Stimulated activated CD4-positive, alpha-beta T cell treated with anti-CD3 and anti-CD28 coated beads, Interleukin-12 subunit alpha, Interleukin-12 subunit beta, amount 100 ng/mL, for 4 hours (primary cell): ENCODE measurements at regions not wholly inside any gene's neighbourhood (a gene's known extent, or its start where the extent isn't known, plus 50 kb on each side); places are given as distances from the start of the nearest gene placed in this dataset.
A peak's percentile ranks its signal among the peaks of the same experiment; 100 is the strongest.
"Not testable (repeated sequence)": the region's sequence is repeated elsewhere in the genome, so short reads cannot be mapped to it uniquely, and the experiment has no call there.

Source experiments
- DNase-seq: peaks from one replicate; pipeline ENCODE4 v3.0.0-alpha.2; 2020

DNA sequence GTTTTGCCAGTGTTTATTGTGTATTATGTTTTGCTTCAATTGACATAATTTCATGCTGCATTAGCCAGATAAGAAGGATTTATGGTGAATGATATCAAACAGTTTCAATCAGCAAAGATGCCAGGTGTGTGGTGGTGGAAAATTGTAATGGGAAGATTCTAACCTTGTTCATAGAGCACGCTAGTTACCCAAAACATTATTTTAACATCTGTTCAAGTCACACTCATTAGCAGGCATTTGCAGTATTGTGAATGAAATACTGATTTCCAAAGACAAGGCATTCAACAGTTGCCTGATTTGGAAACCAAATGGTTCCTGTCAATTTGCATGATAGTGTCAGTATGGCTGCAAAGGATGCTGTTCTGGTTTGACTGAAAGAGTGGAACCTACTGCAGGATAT lies 129.7 kb downstream of the EPC1 start:
- no peak for DNase-seq

DNA sequence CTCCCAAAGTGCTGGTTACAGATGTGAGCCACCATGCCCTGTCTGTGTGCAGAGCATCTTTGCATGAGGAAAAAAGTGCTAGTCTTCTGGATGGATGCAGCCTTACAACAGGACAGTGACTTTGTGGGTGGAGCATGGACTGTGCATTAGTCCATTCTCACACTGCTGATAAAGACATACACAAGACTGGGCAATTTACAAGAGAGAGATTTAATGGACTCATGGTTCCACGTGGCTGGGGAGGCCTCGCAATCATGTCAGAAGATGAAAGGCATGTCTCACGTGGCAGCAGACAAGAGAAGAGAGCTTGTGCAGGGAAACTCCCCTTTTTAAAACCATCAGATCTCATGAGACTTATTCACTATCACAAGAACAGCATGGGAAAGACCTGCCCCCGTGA lies 133.1 kb downstream of the EPC1 start:
- not testable (repeated sequence) for DNase-seq

DNA sequence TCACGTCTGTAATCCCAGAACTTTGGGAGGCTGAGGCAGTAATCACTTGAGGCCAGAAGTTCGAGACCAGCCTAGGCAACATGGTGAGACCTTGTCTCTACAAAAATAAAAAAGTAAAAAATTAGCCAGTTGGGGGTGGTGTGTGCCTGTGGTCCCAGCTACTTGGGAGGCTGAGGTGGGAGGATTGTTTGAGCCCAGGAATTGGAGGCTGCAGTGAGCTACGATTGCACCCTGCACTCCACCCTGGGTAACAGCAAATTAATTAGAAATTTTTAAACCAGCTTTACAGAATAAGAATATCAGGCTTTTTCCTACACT lies 136.0 kb downstream of the EPC1 start:
- no peak for DNase-seq

DNA sequence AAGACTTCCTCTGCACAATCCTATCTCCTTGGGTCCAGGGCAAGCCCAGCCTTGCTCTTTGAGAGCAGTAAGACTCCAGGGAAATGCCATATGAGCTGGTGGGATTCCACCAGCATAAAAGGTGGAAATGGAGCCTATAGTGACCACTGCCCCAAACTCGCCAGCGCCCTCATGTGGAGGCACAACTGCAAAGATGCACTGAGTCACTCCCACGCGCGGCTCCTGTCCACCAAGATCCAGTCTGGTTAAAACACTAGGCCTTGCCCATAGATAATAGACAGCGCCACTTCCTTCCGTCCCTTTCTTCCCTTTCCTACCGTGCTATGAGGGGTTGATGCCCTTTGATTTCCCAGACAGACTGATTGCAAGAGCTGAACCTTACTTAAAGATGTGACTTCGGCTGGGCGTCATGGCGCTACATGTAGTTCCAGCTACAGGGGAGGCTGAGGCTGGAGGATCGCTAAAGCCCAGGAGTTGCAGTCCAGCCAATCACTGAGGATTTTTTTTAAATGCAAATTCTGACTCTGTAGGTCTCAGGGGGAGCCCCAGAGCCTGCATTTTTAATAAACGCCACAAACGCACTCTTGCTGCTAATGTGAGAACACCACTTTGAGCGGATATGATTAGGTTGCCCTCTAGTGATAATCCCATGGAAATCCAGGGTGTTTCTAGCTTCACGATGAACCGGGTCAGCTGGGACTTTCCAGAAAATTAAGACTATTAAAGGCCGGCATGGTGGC lies 136.5 kb downstream of the EPC1 start:
- DNase-seq, result no peak

DNA sequence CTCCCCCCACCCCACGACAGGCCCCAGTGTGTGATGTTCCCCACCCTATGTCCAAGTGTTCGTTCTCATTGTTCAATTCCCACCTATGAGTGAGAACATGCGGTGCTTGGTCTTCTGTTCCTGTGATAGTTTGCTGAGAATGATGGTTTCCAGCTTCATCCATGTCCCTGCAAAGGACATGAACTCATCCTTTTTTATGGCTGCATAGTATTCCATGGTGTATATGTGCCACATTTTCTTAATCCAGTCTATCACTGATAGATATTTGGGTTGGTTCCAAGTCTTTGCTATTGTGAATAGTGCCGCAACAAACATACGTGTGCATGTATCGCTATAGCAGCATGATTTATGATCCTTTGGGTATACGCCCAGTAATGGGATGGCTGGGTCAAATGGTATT lies 139.0 kb downstream of the EPC1 start:
- DNase-seq, result not testable (repeated sequence)

DNA sequence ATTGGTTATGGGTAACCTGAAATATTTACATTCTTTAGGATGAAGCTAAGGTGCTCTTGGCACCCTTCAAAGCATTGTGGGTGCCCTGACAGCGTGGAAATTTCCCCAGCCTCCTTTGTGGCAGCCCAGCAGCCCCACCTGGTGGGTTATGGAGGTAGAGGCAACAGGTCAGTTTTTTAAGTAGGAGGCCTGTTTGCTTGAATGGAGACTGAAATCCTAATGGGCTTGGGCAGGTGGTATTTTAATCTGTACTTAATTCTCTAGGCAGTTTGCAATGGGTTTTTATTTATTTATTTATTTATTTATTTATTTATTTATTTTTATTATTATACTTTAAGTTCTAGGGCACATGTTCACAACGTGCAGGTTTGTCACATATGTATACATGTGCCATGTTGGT lies 139.4 kb downstream of the EPC1 start:
- DNase-seq, result peak; percentile 54

DNA sequence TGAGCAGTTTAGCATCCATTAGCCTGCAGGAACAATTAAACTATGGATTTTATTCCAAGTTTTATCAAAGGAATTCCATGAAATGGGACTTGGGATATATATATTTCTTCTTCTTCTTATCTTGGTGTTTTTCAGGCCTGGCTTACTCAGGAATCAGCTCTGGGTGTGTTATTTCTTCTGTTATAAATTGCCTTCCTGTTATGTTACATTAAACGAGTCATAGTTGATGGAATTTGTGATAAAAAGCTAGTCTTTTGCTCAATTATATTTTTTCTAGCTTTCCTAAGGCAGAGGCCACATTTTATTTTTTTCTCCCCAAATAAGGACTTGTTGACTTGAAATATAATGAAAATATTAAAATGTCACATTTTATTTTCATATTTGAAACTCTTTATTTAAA lies 141.3 kb downstream of the EPC1 start:
- no peak for DNase-seq

DNA sequence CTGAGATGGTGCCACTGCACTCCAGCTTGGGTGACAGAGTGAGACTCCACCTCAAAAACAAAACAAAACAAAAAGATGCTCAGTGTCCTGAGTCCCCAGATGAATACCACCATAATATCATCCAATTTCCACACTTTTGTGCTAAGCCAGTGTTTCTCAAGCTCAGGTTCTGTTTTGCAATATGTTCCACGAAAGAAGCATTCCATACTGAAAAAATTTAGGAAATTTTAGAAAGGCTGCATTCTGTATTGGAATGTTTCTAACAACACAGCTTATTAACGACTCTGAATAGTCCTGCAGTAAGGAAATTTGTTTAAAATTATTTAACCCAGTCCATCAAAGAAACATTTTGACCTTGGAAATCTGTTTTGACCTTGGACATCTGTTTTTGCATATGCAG lies 142.4 kb downstream of the EPC1 start:
- no peak for DNase-seq

DNA sequence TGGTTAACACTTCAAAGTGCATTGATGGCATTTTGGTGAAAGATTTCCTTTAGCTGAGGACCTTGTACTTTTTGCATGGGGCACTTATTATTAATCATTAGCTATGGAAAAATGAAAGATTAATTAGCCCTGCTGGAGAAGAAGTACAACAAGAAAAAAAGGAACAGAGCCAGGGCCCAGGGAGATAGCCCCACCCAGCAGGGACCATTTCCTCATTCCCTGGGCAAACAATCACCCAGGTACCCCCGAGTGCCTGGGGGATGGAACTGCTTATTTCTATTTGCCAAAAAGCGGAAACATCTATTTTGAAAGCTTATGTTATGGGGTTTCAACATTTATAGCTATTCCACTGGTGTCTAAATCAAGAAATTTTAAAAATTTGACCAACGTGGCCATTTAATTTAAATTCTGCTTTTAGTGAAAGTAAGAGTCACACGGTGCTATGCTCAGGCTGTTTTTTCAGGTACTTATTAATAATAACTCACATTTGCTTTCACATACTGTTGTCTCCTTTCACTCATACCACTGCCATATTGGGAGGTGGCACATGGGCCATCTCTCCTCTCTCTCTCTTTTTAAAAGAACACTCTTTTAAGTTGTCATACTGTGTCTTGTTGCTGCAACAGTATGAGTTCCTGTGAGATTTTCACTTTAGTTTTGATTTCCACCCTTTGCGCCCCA lies 143.6 kb upstream of the KIF5B start:
- no peak for DNase-seq

DNA sequence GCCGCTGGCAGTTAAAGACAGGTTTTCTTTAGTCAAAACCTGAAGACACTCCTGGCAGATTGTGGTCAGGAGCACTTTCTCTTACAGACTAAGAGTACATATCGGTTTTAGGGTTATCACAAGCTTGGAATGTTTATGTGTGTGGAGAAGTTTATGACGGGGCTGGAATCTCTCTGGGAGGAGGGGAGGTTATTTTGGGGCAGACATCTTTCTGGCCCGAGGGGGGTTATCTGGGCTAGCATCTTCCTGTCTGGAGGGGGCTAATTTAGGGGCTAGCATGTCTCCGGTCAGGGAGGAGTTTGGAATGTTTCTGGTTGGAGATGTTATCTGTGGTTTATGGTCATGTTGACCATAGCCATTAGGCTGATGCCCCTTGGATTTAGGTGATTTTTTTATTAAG lies 141.2 kb upstream of the KIF5B start:
- no peak for DNase-seq

DNA sequence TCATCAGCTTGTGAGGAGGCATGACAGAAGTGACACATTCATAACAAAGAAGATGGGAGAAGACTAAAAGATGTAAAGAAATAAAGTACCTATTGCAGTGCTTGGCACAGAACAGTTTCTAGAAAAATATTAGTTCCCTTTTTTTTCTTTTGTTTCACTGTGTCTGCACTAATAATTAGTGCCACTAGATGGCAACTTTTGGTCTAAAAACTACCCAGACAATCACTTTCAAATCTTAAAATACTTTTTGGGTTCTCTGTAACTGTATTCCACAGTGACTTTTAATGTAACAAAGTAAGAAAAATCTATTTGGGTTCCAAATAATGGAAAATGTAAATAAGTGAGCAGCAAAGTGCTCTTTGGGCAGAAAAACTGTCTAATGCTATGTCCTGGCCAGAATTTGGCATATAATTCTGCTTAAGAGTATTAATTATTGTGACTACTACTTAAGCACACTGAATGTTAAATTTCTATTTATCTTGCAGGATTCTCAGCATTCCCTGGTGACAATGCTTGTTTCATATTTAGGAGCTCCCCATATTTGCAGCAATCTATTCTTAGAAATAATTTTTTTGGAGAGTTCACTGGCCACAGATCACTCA lies 134.8 kb upstream of the KIF5B start:
- no peak for DNase-seq

DNA sequence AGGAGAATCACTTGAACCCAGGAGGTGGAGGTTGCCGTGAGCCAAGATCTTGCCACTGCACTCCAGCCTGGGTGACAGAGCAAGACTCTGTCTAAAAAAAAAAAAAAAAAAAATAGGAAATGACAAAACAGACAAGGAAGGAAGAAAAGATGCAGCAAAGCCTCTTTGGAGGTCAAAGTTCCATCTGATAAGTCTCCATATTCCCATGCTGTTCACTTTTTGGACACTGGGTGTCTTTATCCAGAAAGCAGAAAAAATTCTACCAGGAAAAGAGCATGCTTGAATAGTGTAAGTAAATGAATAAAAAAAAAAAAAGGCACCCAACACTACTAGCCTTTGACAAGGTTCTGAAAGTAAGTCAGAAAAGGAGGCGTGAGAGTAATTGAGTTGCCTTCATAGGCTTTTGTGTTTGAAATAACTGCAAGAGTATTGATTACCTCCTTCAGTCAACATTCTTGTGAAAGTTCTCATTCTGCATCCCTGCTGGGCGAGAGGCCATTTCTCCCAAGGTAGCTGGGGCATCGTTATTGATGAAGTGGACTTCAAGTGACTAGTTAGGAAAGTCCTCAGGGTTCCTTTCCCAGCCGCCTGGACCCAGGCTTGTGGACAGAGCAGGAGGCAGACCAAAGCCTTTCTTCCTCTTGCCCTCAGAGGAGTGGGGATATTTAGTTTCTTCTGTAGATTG lies 133.3 kb upstream of the KIF5B start:
- DNase-seq, result no peak

DNA sequence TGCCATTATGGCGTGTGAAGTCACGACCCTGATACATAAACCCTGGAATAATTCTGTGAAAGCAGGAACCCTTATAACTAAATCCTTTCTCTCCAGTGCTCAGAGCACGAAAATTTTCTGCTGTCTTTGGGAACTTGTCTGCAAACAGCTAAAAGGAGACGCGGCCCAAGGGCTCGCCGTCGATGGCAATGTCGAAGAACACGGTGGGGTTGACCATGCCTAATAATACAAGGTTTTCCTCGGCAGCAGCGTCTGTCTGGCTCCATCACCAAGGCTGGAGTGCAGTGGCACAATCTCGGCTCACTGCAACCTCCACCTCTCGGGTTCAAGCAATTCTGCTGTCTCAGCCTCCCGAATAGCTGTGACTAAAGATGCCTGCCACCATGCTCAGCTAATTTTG lies 132.4 kb upstream of the KIF5B start:
- DNase-seq, result not testable (repeated sequence)

DNA sequence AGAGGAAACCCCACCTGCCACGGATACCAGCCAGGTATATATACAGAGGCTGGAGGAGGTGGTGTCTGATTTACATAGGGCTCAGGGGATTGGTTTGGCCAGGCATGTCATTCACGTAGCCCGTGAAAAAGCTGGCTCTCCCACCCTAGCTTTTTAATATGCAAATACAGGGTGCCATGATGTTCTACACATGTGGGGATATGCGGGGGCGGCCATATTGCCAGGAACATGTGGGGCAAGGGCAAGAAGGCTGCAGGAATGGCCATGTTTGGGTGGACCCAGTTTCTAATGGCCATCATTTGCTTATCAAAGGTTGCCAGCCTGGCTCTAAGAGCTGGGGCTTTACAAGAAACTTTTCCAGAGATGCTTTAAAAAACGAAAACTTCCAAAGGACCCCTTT lies 131.5 kb upstream of the KIF5B start:
- DNase-seq, result no peak

DNA sequence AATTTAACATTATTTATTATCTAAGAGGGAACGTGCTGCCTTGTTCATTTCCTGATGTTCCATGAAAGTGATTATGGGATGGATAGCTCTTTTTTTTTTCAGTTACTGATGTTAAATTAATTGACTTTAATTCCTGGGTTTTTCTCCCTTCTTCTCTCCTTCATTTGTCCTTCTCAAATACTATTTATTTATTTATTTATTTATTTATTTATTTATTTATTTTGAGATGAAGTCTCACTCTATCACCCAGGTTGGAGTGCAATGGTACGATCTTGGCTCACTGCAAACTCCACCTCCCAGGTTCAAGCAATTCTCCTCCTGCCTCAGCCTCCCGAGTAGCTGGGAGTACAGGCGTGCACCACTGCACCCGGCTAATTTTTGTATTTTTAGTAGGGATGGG lies 127.4 kb upstream of the KIF5B start:
- DNase-seq, result not testable (repeated sequence)

DNA sequence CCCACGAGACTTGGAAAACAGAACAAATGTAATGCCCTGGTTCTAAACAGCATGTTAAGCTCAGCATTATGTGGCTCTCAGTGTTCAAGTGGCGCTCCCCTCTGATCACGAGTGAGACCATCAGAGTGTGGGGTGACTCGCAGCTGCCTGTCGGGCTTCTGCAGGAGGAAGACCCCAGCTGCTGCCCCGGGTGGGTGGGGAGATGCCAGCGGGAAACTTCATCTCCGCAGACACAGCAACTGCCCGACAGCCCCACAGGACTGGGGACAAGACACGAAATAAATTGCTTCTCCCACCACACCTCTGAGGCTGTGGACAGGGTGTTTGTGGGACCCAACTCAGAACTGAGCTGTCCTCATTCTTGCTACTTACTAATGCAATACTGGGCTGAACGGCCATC lies 126.3 kb upstream of the KIF5B start:
- no peak for DNase-seq

DNA sequence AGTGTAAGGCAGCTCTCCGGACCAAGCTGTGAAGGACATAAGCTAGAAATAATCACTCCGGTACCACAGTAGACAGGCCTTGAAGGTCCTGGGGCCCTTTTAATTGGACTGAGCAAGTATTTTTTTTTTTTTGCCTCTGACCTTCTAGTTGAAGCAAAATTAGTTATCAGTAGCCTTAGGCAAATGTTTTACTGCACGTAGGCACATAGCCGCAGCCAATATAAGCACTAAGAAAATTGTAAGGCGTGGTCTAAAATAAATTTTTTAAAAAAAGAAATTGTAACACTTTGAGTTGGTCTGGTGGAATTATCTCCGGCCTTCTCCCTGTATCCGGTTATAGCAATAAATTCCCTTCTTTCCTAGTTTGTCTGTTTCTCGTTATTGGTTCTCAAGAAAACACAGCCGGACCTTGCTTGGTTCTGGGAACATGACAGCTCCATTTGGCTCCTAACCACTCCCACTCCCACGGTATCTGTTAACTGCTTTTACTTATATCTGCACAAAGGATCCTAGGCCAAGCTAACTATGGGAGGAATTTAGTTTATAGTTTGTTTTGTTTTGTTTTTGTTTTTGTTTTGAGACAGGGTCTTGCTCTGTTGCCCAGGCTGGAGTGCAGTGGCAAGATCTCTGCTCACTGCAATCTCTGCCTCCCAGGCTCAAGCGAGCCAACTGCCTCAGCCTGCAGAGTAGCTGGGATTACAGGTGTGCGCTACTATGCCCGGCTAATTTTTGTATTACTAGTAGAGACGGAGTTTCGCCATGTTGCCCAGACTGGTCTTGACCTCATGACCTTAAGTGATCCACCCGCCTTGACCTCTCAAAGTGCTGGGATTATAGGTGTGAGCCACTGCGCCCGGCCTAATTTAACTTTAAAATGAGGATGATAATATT lies 124.4 kb upstream of the KIF5B start:
- no peak for DNase-seq

DNA sequence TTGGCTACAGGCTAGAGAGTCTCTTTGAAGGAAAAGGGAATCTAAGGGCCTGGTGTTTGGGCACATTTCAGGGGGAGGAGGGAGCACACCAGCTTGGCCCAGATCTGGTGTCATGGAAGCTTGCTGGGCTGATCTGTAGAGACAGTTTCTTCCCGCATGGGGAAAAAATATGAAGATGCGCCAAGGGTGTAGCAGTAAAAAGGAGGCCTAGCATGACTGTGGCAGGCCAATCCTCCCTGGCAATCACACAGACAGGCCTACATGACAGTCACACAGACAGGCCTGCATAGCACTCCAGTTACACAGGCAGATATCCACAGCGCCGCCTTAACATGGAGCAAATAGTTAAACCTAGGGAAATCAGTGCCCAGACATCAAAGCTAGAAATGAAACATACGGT lies 123.6 kb upstream of the KIF5B start:
- DNase-seq, result no peak

DNA sequence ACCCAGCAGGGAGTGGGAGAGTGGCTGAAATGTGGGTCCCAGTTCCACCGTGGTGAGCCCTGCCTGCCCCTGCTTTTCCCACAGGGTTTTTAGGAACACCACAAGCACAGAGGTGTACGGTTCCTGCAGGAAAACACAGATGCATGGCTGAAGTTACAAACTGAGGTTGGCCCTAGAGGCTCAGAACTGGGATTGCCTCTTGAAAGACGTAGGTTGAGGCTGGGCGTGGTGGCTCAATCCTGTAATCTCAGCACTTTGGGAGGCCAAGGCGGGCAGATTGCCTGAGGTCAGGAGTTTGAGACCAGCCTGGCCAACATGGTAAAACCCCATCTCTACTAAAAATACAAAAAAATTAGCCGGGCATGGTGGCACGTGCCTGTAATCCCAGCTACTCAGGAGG lies 121.4 kb upstream of the KIF5B start:
- not testable (repeated sequence) for DNase-seq

DNA sequence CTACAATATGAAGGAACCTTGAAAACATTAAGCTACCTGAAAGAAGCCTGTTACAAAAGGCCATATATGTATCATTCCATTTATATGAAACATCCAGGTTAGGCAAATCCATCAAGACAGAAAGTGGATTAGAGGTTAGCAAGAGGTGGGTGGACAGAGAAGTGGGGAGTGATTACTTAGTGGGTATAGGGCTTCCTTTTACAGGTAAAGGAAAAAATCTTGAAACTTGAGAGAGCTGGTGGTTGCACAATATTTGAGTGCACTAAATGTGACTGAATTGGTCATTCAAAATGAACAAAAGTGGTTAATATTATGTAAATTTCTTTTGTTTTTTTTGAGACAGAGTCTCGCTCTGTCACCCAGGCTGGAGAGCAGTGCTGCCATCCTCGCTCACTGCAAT lies 119.4 kb upstream of the KIF5B start:
- no peak for DNase-seq

DNA sequence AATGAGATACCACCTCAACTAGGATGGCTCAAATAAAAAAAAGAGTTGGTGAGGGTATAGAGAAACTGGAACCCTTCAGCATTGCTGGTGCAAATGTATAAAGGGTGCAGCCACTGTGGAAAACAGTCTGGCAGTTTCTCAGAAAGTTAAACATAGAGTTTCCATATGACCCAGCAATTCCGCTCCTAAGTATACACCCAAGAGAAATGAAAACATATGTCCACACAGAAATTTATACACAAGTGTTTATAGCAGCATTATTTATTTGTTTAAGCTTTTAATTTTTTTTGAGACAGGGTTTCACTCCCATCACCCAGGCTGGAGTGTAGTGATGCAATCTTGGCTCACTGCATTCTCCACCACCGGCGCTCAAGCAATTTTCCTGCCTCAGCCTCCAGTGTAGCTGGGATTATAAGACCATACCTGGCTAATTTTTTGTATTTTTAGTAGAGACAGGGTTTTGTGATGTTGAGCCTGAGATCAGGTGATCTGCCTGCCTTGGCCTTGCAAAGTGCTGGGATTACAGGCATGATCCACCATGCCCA lies 118.2 kb upstream of the KIF5B start:
- no peak for DNase-seq

DNA sequence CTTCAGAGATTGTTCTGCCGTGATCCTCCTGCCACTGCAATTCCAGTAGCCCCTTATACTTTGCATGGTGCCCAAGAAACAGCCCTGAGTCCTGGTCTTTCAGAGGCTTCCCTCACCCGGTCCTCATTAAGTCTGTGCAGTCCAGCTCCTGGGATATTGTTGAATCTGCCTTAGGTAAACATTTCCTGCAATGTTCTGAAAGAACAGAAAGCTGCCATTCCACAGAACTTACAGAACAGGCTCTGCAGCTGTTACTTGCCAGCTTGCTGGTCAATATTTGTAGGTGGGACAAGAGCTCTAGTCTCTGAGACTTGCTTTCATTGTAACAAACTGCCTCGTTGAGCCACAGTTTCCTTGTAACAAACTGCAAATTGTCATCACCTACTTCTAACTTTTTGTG lies 115.0 kb upstream of the KIF5B start:
- DNase-seq, result no peak

DNA sequence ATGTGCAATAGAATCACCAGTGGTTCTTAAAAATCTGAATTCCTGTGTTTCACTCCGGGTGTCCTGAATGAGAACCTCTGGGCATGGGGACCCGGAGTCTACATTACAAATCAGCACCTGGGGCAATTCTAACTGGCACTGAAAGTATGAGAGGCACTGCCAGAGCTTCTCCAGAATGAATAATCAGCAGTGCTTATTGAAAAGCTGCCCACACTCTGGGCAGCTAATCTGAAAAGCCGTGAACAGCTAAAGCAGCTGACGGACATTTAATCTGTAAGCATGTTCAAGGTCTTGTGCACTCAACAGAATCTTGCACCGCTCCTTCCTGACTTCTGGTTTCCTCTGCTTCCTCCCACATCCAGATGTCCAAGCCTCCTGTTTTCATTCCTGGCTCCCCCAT lies 113.3 kb upstream of the KIF5B start:
- no peak for DNase-seq
